Eye (tissue), 1 donor: ENCODE measurements at regions not wholly inside any gene's neighbourhood (a gene's known extent, or its start where the extent isn't known, plus 50 kb on each side); places are given as distances from the start of the nearest gene placed in this dataset.

Experiments
- DNase-seq: peaks from one replicate; pipeline ENCODE4 v3.0.0-alpha.2; 2015

DNA sequence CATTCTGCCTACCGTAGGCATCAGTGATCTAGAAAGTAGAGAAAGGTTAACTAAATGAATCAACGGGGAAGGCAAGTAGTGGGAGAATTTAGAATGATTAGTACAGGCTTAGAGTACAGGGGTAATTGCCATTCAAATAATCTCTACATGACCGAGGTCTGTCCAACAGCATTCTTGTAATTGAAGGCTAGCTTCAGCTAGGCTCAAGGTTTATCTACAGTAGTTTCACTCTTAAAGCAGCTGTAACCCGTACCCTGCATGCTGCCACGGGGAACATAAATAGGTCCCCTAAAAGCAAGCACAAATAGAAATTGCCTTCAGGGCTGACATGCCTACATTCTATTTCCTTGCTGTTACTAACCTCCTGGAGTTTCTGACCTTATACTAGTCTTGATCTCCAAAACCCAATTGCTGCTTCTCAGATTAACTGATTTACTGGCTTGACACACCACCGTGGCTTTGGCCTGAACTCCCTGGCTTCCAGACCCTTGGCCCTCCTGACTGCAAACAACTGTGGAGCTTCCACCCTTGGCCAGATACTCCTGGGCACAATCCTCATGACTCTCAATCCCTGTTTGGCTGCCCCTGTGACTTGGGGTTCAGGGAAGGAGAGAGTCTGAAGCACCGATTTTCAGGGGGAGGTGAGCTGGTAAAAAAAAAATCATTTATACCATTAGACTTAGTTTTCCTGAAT, 242.1 kb upstream of the FOXN3 start:
- no peak for DNase-seq

DNA sequence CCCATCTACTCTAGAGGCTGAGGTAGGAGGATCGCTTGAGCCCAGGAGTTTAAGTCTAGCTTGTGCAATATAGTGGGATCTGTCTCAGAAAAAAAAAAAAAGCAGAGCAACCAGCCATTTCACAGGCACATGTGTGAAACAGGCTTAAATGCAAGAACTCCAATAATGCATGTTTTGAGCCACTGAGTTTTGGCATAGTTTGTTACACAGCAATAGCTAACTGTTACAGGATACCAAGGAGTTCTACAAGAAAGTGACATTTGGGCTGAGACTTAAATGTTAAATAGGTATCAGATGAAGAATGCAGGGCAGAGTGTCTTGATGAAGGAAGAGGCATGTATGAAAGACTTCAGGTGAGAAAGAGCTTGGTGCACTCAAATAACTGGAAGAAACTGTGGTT, 240.0 kb upstream of the FOXN3 start:
- DNase-seq: no peak

DNA sequence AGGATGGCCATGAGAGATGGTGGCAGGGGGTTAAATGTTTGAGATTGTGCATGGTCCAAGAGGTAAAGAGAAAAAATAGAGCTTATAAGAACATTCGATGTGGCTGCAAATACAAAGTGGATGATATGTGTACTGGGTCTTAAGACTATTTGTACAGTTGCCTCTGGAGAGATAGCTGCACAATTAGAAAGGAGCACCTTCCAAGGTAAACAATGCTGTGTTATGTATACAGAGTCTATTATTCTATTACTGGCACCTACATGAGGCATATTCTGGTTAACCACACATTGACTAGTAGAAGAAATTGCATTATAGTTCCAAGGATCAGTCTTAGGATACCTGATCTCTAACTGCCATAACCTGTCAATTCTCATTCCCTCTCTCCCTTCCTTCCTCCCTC, 238.0 kb upstream of the FOXN3 start:
- no peak for DNase-seq

DNA sequence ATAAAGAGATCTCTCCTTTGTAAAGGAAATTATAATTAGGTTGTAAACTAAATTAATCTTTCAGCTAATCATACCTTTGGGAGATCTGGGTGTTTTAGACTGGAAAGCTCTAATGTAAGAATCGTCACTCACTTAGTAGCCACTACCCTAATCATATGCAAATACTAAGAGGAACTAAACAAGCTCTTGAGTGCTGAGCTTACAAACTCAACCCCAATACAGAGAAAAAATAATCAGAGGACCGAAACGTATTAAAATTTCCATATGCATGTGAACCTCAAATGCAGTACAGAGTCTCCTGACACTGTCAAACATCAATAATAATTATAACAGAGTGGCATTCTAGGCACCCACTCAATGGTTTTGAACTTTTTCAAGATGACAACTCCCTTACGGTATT, 235.3 kb upstream of the FOXN3 start:
- no peak for DNase-seq

DNA sequence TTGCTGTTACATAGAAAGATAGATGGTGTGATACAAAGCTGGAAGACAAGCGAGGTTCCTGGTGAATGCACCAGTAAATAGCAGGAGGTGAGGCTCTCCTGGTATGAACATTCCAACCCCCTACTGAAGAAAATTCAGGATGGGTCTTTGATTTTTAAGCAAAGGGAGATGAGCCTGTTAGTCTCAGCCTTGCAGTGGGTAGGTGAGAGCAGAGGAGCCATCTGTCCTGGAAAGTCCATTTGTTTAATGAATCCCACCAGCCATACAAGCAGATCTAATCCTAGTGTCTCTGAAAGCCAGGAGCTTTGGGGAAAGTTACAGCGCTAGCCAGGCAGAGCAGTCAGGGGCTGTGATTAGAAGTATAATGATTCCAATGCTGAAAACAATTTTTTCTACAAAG, 234.8 kb upstream of the FOXN3 start:
- no peak for DNase-seq

DNA sequence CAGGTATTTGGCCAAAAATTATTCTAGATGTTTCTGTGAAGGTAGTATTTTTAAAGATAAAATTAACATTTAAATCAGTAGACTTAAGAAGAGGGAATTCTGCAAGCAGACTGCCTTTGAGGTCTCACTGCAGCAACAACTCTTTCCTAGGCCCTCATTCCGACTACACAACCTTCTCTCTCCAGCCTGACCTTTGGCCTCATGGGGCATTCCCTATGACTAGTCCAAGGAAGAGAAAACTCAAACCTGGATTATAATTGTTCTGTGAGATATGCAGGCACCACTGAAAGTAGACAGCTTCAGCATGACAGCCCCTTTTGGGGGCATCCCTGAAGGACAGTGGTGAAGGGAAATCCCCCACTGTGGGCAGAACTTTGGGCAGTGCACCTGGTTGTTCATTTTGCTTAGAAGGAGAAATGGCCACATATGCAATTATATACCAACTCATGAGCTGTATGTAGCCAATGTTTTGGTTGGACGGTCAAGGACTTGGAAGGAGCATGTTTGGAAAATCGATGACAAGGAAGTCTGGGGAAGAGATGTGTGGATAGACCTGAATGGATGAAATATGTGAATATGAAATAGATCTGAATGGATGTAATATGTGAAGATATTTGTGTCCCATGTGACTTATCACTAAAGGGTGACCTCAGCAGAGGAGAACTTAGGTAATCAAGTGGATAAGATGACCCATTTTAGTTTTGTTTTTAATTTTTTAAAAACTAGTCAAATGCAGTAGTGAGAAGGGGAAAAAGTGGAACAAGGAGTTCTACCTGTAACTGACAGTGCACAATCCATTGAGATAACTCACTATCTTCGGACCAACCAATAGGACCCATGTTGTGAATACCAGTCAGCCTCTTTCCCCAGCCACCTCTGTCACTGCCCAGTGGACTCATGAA, 233.3 kb upstream of the FOXN3 start:
- no peak for DNase-seq

DNA sequence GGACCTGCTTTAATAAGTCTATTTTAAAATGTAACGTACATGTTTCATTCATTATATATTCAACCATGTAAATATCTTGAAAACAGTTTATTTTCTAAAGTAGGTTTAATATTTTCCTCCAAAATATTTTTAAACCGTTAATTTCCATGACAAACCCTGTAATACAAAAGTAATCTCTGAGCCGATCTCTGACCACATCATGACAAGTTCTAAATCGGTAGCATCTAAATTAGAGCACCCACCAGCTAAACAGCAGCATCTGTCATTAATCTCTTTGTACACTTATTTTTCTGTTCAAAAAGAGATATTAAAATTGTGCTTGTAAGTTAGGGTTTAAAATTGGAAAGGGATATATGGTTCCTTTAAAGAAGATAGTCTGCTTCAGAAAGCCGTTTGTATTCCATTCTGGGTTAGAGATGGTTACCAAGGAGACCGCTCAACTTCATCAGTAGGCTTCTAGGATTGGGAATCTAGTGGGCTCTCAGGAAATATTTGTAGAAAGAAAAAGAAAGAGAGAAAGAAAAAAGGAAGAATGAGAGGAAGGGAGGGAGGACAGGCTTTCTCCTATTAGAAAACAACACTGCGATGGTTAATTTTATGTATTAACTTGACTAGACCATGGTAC, 232.5 kb upstream of the FOXN3 start:
- DNase-seq: no peak

DNA sequence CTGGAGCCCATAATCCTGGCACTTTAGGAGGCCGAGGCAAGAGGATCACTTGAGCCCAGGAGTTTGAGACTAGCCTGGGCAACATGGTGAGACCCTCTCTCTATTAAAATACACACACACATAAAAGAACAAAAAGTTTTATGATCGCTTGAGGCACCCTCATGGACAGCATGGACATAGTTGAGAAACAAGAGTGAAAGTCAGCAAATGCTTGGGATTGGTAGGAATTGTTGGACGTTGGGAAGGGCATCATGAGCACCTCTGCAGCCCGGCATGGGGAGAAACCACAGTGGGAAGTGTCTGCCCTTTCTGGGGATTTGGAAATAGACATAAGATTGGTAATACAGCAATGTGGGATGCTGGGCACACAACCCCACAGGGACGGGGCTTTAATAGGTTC, 231.9 kb upstream of the FOXN3 start:
- no peak for DNase-seq

DNA sequence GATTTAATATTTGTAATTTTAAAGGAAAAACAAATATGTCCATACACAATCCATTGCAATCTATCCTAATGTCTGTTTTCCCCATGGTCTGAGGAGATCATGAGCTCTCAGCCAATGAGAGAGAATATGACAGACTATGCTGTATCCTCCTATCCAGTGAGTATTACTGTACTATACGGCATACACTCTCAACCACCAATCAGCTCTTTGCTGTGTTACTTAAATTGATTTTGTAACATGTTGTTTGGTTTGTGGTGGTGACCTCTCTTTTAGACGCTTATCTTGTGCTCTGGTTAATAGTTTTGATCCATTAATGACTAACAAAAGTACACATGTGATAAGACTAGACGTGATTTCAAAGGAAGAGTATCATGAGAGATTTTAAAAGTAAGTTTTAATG, 231.5 kb upstream of the FOXN3 start:
- DNase-seq: no peak

DNA sequence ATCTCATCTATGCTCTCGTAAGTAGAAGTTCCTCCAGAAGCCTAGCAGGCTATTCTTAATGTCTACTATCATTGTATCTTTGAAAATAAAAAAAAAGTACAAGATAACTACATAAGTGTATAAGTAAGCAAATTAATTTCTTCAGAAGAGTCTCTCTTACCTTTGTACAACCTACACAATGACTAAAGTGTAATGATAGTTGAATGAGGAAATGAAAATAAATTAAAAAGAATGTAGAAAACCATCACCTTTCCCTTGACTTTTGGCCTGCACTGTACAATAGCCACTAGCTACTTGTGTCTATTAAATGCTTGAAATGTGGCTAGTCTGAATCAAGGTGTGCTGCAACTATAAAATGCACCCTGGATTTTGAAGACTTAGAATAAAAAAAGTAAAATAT, 229.9 kb upstream of the FOXN3 start:
- no peak for DNase-seq

DNA sequence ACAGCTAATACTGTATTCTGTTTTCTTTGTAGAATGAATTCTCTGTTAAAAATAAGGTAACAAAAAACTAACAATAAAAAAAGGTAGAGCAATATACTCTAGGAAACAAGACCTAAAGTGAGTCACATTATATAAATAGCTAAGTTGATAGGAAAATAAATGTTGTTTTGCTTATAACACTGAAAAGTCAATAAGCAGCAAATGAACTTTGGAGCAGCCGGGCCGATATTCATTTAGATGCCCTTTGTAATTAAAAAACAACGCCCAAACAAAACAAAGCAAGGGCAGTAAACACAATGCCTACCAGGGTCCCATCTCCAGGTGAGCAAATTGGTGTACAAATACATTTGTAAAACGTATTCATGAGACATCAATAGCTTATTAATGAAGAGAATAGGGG, 227.6 kb upstream of the FOXN3 start:
- no peak for DNase-seq

DNA sequence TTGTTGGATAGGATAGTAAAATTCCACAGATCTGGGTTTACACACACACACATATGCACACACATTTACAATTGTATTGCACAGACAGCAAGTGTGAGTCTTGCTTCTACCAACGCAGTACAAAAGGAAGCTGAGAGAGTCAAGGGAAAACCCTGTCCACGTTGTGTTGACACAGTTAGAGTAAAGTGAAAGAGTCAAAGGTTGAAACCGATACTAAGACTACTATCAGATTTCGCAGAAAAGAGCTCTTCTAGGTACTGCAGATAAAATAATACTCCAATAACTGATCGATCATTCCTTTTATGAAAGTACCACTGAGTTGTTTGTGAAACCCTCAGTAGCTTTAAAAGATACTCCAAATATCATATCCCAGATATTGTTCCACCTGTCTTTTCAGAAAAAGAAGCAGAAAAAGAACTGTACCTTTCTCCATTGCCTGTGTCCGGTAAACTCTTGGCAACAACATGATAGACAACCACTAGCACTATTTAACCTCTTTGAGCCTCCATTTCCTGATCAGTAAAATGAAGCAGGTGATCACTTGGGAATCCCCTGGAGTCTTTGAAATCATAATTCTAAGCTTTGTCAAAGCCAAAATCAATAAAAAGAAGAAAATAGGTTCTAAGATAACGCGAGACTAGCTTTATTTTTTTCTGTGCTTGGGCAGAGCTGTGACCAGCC, 224.6 kb upstream of the FOXN3 start:
- no peak for DNase-seq

DNA sequence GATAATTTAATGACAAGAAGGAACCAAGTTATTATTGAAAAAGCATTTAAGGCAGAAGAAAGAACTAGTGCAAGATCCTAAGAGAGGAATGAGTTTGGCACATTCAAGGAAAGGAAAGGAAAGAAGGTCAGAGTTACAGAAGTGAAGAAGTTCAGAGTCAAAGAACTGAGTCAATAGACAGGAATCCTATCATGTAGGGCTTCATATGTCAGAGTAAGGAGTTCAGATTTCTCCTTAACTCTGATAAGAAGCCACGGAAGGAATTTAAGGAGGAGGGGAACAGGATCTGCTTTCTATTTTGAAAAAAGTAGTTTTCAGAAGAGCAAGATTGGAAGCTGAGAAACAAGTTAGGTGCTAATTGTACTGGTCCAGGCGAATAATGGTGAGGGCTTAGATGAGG, 223.1 kb upstream of the FOXN3 start:
- DNase-seq: no peak

DNA sequence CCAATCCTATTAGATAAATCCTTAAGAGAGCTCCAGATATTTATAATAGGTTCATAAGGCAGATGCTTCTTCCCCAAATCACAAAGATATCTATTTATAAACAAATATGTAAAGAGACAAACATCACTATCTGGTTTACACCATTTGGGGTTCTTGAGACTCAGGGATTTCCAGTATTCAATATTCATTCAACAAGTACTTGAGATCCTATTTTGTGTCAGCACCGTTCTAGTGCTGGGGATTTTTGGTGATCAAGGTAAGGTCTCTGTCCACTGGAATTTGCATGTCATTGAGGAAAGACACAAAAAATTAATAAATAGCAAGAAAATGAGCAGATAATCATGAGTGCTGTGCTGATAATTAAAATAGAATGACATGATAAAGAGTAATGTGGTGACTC, 222.7 kb upstream of the FOXN3 start:
- no peak for DNase-seq

DNA sequence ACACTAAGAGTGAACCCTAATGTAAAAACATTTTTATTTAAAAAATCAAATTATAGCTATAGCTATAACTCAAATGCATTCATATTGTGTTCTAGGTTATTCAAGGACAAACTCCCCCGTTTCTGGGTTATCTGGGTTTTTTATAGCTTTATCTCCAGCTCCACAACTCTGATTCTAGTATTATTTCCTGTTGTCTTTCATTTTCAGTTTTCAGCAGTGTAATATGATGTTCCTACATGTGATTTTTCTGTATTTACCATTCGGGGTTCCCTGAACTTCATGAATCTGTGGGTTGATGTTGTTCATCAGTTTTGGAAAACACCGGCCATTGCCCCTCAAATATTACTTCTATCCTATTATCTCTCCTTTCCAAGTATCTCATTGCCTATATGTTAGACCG, 221.9 kb upstream of the FOXN3 start:
- no peak for DNase-seq

DNA sequence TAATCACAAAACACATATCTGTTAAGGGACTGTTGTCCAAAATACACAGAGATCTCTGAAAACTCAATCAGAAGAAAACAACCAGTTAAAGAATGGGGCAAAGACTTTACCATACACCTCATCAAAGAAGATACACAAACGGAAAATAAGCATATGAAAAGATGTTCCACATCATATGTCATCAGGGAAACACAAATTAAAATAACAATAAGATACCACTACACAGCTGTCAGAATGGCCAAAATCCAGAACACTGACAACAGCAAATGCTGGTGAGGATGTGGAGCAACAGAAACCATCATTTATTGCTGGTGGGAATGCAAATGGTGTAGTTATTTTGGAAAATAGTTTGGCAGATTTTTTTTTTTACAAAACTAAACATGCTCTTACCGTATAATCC, 220.5 kb upstream of the FOXN3 start:
- DNase-seq: no peak

DNA sequence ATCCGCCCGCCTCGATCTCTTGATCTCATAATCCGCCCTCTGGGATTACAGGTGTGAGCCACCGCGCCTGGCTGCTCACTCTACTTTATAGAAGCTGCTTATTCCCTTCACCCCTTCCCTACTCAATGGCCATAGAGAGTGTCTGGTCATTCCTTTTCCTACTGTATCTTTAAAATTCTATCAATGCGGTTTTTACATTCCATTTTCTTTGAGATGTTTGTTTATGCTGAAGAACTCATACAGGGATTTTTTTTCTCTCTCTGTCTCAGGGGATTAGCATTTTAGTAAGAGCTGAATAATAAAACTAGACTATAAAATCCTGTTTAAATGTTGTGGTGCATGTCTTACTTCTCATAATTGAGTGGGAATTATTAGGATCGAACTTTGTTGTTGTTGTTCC, 218.6 kb upstream of the FOXN3 start:
- DNase-seq: no peak

DNA sequence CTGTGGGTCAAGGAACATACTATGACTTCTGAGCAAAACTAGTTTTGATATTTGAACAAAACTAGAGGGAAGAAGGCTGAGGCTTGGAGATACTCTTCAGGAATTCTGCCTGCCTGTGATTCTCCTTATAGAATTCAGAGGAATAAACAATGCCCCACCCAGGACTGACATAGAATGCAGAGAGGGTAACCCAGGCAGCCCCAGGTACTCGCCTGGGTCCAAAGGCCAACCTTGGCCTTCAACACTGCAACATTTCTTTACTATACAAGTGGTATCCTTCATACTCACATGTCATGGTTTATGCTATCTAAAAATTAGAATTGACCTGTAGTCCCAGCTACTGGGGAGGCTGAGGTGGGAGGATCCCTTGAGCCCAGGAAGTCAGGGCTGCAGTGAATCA, 217.0 kb upstream of the FOXN3 start:
- DNase-seq: no peak

DNA sequence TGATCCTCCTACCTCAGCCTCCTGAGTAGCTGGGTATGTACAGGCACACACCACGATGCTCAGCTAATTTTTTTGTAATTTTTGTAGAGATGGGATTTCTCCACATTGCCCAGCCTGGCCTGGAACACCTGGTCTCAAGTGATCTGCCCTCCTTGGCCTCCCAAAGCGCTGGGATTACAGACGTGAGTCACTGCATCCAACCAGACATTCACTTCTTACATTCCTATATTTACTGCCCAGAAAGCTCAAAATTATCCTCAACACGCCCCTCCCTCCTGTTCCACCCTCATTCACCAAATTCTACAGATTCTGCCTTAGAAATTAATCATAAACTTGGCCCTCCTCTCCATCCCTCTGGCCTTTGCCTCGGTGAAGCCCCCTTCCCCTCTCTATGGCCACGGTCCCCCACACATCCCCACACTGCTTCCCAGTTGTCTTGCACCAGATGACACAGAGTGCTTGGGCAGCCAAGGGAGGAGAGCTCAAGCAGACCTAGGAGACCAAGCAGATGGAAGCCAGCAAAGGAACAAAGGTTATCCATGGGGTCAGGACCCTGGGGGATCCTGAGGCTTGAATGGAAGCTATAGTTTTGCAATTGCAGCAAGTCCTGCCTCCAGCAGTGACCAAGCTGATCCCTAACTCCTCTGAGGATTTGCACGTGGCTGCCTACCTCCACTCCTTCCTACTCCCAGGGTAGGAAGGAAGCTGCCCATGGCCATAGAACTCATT, 213.2 kb upstream of the FOXN3 start:
- no peak for DNase-seq

DNA sequence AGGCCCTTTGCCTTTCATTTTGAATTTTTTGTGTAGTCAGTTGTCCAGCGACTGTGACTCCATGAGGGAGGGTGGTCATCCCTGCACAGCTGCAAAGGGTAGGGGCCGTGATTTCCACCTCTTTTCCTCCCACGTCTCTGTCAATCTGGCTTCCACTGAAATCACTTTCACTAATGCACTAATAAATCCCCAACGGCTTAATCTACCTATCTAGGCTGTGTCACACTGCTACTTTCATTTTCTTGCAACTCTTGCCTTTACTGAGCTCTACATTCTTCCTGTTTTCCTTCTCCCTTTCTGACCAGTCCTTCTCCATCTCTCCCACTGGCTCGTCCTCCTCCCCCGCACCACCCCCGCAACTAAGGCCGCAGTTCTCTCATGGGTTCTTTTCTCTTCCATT, 212.3 kb upstream of the FOXN3 start:
- DNase-seq: no peak

DNA sequence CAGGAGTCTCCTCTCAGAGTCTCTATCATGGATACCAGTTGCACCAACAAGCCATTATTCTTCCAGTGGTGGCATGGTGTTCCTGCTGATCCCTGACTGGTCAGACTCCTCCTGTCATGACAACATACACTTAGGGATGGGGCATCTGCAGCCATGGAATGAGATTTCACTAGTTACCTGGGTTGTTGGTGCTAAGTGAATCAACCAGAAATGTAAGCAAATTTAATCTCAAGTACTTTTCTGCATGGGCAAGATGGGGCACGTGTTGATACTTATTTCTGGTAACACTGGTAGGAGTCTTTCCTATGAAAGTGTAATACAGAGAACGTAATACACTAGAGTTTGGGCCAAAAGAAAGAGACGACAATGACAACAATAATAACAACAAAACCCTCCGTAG, 211.5 kb upstream of the FOXN3 start:
- DNase-seq: no peak

DNA sequence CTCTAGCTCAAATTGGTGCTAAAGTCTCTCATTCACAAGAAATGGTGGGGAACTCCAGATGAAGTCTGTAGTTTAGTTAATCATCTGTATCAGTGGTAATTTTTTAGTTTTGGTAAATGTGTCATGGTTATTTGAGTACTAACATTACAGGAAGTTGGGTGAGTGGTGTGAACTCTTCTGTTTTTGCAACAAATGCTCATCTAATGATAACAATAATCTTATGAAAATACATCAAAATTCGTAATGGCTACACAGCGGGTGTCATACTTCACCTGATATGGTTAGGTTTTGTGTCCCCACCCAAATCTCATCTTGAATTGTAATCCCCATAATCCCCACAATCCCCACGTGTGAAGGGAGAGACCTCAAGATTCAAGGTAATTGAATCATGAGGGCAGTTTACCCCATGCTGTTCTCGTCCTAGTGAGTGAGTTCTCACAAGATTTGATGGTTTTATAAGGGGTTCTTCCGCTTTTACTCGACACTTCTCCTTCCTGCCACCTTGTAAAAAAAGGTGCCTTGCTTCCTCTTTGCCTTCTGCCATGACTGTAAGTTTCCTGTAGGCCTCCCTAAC, 209.3 kb upstream of the FOXN3 start:
- no peak for DNase-seq
